Stomach (tissue), 8 donors: ENCODE measurements at regions not wholly inside any gene's neighbourhood (a gene's known extent, or its start where the extent isn't known, plus 50 kb on each side); places are given as distances from the start of the nearest gene placed in this dataset.

Experiments
- DNase-seq, 2 donors: peaks; one replicate each; pipeline versions ENCODE4 v3.0.0 to v3.0.0-alpha.2; 2013 to 2019
- H3K27ac ChIP-seq, 5 donors: fragments of 200-600 bp in 4 of 5; sonication (generic) in 4 of 5; one replicate each; pipeline ENCODE4 v1.5.1; 2013 to 2019; ENCODE audit warnings: mild to moderate bottlenecking in 1 of 5, moderate library complexity in 1 of 5
- H3K27me3 ChIP-seq, 3 donors: fragments of 200-600 bp; sonication (generic); one replicate each; pipeline ENCODE4 v1.5.1; 2017 to 2019; ENCODE audit warnings: mixed run types in 1 of 3
- H3K36me3 ChIP-seq, 4 donors: fragments of 200-600 bp; sonication (generic); 1 replicate in 3 of 4; 2 replicates in 1 of 4; pipeline ENCODE4 v1.5.1; 2016 to 2019
- H3K4me1 ChIP-seq, 4 donors: fragments of 200-600 bp; sonication (generic); one replicate each; pipeline ENCODE4 v1.5.1; 2016 to 2019
- H3K4me3 ChIP-seq, 4 donors: fragments of 200-600 bp; sonication (generic) in 3 of 4; one replicate each; pipeline ENCODE4 v1.5.1; 2016 to 2019; ENCODE audit warnings: mild to moderate bottlenecking in 1 of 4
- H3K9me3 ChIP-seq, 4 donors: fragments of 200-600 bp; sonication (generic); one replicate each; pipeline ENCODE4 v1.5.1; 2016 to 2019
- CTCF ChIP-seq, 7 experiments: fragments of 450-650 bp in 4 of 7; fragments of 200-600 bp in 3 of 7; sonication (generic) in 3 of 7; IDR thresholded peaks; one replicate each; pipeline ENCODE4 v1.5.1; 2016 to 2019; ENCODE audit warnings: antibody characterized with exemption in 7 of 7, control low read depth in 2 of 7, mild to moderate bottlenecking in 1 of 7
- EP300 ChIP-seq: sonication (generic); formaldehyde crosslinking; IDR thresholded peaks from one replicate; pipeline ENCODE4 v1.6.1; 2017; ENCODE audit warnings: antibody characterized with exemption
- POLR2A ChIP-seq, 4 donors: fragments of 450-650 bp; IDR thresholded peaks; one replicate each; pipeline ENCODE4 v1.6.1; 2016; ENCODE audit warnings: antibody characterized with exemption in 4 of 4, control low read depth in 2 of 4, mild to moderate bottlenecking in 1 of 4, moderate library complexity in 1 of 4
- POLR2AphosphoS5 ChIP-seq, 3 donors: sonication (generic); formaldehyde crosslinking; IDR thresholded peaks; one replicate each; pipeline ENCODE4 v1.6.1; 2016; ENCODE audit warnings: antibody characterized with exemption in 3 of 3
- WGBS, 5 donors: extraction: QIAGEN DNeasy Blood & Tissue Kit in 3 of 5; methylation state at CpG; one replicate each; pipeline versions ENCODE4 v1.1.5 to v1.1.7; 2013 to 2018; 5-methylcytosine and 5-hydroxymethylcytosine counted together
- intact Hi-C: fragments of 100-400 bp; cut with DNase I; formaldehyde crosslinking; loops from one replicate; pipeline ENCODE4 v1.15.1; 2023; ENCODE audit warnings: low total_unique reads
- donor health status: healthy with polysubstance abuse.
- donor health status: Bipolar disorder and iron deficiency.
- donor health status: healthy.

- no peaks in the 10 kb centered on the region for H3K27me3 ChIP-seq
- no peaks in the 10 kb centered on the region for H3K9me3 ChIP-seq
- H3K4me1 ChIP-seq = no peaks in the 10 kb centered on the region
- WGBS, 5 donors = 61 to 76% (median 70%) methylated on average over 4 of the region's 4 CpGs
- H3K27ac ChIP-seq = no peak overlapping the region
- TF ChIP-seq EP300 (no peak), CTCF (IDR thresholded peaks at IDR 0.05) (no peak), POLR2AphosphoS5 (IDR thresholded peaks at IDR 0.05) (no peak), POLR2A (IDR thresholded peaks at IDR 0.05) (no peak)
- H3K36me3 ChIP-seq = no peaks in the 10 kb centered on the region
- intact Hi-C loops = no loop called here
- DNase-seq = peak in 1 of 2 donors; percentile 27
- H3K4me3 ChIP-seq = no peak overlapping the region
Measured at GRCh38 chr14:83470466-83470865, 1936.8 kb upstream of the SEL1L start.

- Histone ChIP-seq H3K27ac (no peak overlapping the region), H3K9me3 (no peaks in the 10 kb centered on the region), H3K36me3 (no peaks in the 10 kb centered on the region), H3K4me3 (no peak overlapping the region), H3K27me3 (no peaks in the 10 kb centered on the region), H3K4me1 (no peaks in the 10 kb centered on the region)
- TF ChIP-seq CTCF (IDR thresholded peaks at IDR 0.05) (no peak), POLR2A (IDR thresholded peaks at IDR 0.05) (no peak), EP300 (no peak), POLR2AphosphoS5 (IDR thresholded peaks at IDR 0.05) (no peak)
- WGBS, 5 donors = 85 to 94% (median 90%) methylated on average over 1 of the region's 1 CpG
- no peak for DNase-seq
- intact Hi-C loops = no loop called here
Measured at GRCh38 chr14:83470959-83471695, 1937.5 kb upstream of the SEL1L start.

- DNase-seq = peak in 1 of 2 donors; percentile 45
- intact Hi-C loops = no loop called here
- whole genome bisulfite sequencing, 5 donors = 45 to 60% (median 52%) methylated on average over 3 of the region's 3 CpGs
Measured at GRCh38 chr14:83473416-83474235, 1940.0 kb upstream of the SEL1L start.

More at GRCh38 chr14:83473416-83474235, 1940.0 kb upstream of the SEL1L start:
- Histone ChIP-seq H3K27ac (no peak overlapping the region), H3K4me1 (no peaks in the 10 kb centered on the region), H3K9me3 (no peaks in the 10 kb centered on the region), H3K36me3 (no peaks in the 10 kb centered on the region), H3K27me3 (no peaks in the 10 kb centered on the region), H3K4me3 (no peak overlapping the region)
- TF ChIP-seq EP300 (no peak), POLR2A (IDR thresholded peaks at IDR 0.05) (no peak), POLR2AphosphoS5 (IDR thresholded peaks at IDR 0.05) (no peak), CTCF (IDR thresholded peaks at IDR 0.05) (no peak)
